ENCODE measurements at regions not wholly inside any gene's neighbourhood (a gene's known extent, or its start where the extent isn't known, plus 50 kb on each side); places are given as distances from the start of the nearest gene placed in this dataset.

GRCh38 chr13:26480246-26480855 lies 77.1 kb upstream of the WASF3 start:
- DNase-seq (ENCODE audit: low read depth, low spot score) (no peak), ATAC-seq (no peak)
- POLR2A ChIA-PET, result no interaction called here
- H3K9ac ChIP-seq (ENCODE audit: low read length), result no peak overlapping the region
- CTCF ChIA-PET, result interaction anchor here (1.3 kb wide), 1 partner anchor 296 kb away, joined by 4 read pairs; no protein-coding TSS in a partner anchor
- BruUV-seq (replicated peaks), result no TSS peak
- no peak for TF ChIP-seq SP1 (IDR thresholded peaks at IDR 0.05; ENCODE audit: low read depth)
- TF ChIP-seq ATF3 (IDR thresholded peaks at IDR 0.05), result no peak
- TF ChIP-seq POLR2AphosphoS5 (IDR thresholded peaks at IDR 0.05; ENCODE audit: low read depth, low read length), result no peak
- TF ChIP-seq ZNF274 (IDR thresholded peaks at IDR 0.05; ENCODE audit: low read depth, low read length), result no peak
- no peak for TF ChIP-seq FOSL1 (IDR thresholded peaks at IDR 0.05; ENCODE audit: low read depth)
- no peak for TF ChIP-seq REST (IDR thresholded peaks at IDR 0.05; ENCODE audit: low read depth)
- TF ChIP-seq POLR2A (IDR thresholded peaks at IDR 0.05; ENCODE audit: borderline replicate concordance, extremely low read depth, insufficient read depth, insufficient read length), result no peak
- no peak for TF ChIP-seq CTCF (IDR thresholded peaks at IDR 0.05 in 2 of 3, conservative IDR thresholded peaks at IDR 0.05 in 1 of 3; ENCODE audit: borderline replicate concordance in 1 of 3, insufficient read depth in 1 of 3, low read depth in 2 of 3, low read length in 2 of 3)
- no peak for TF ChIP-seq EGR1 (IDR thresholded peaks at IDR 0.05; ENCODE audit: low read depth)
- H3K4me3 ChIP-seq (replicated peaks in 1 of 2; ENCODE audit: low read depth in 1 of 2, low read length in 2 of 2), result no peak overlapping the region
- H3K27me3 ChIP-seq (ENCODE audit: insufficient read depth, low read length), result no peaks in the 10 kb centered on the region
- H3K4me1 ChIP-seq (ENCODE audit: control insufficient read depth in 1 of 2, insufficient read depth in 2 of 2, low read length in 2 of 2), result peaks cover 3 to 9% of the 10 kb centered on the region in 2 experiments; a peak in 3 of 4 replicates
- H3K36me3 ChIP-seq (ENCODE audit: control insufficient read depth in 1 of 2, insufficient read depth in 2 of 2, low read length in 2 of 2), result no peaks in the 10 kb centered on the region
- H4K20me1 ChIP-seq (ENCODE audit: insufficient read depth), result no peaks in the 10 kb centered on the region
- RAD21 ChIA-PET (ENCODE audit: low non-redundant PET in 1 of 2, low total read pairs in 2 of 2, uncharacterized antibody in 2 of 2, unreplicated experiment in 2 of 2), result no interaction called here
- no peaks in the 10 kb centered on the region for H3K9me3 ChIP-seq (ENCODE audit: control insufficient read depth in 1 of 2, insufficient read depth in 1 of 2, low read depth in 1 of 2, low read length in 2 of 2)
- intact Hi-C loops (cut with micrococcal nuclease), result loop anchor here (5.0 kb wide), 1 partner anchor 452 kb away; no protein-coding TSS in a partner anchor
- H3K4me2 ChIP-seq (ENCODE audit: low read length), result no peak overlapping the region
- H3K79me2 ChIP-seq (ENCODE audit: insufficient read depth, low read length), result no peaks in the 10 kb centered on the region
- no peak overlapping the region for H2AFZ ChIP-seq (ENCODE audit: low read depth, low read length, poor library complexity, severe bottlenecking)
- no peaks in the 10 kb centered on the region for H3K9me2 ChIP-seq (ENCODE audit: insufficient read depth)
- no peak overlapping the region for H3K27ac ChIP-seq (ENCODE audit: low read depth, low read length)
